Thymus (tissue), 11 donors: ENCODE measurements at regions not wholly inside any gene's neighbourhood (a gene's known extent, or its start where the extent isn't known, plus 50 kb on each side); places are given as distances from the start of the nearest gene placed in this dataset.
"Not testable (repeated sequence)": the region's sequence is repeated elsewhere in the genome, so short reads cannot be mapped to it uniquely, and the experiment has no call there.

Source experiments
- DNase-seq, 9 donors: peaks; one replicate each; pipeline ENCODE4 v3.0.0-alpha.2; 2013; ENCODE audit warnings: low spot score in 9 of 9, low read depth in 6 of 9, missing footprints in 1 of 9
- H3K27ac ChIP-seq, 2 donors: one replicate each; pipeline ENCODE4 v1.5.1; 2013; ENCODE audit warnings: control low read depth in 1 of 2, low read depth in 1 of 2, low read length in 1 of 2, mild to moderate bottlenecking in 1 of 2, moderate library complexity in 1 of 2
- H3K27me3 ChIP-seq, 2 donors: one replicate each; pipeline ENCODE4 v1.5.1; 2013; ENCODE audit warnings: low read length in 1 of 2; ENCODE audit not compliant: control insufficient read depth in 2 of 2, insufficient read depth in 1 of 2
- H3K36me3 ChIP-seq, 2 donors: one replicate each; pipeline ENCODE4 v1.5.1; 2013; ENCODE audit warnings: low read length in 1 of 2, mild to moderate bottlenecking in 1 of 2, moderate library complexity in 1 of 2; ENCODE audit not compliant: control insufficient read depth in 2 of 2, insufficient read depth in 2 of 2
- H3K4me1 ChIP-seq, 2 donors: one replicate each; pipeline ENCODE4 v1.5.1; 2013; ENCODE audit warnings: low read length in 2 of 2; ENCODE audit not compliant: control insufficient read depth in 2 of 2, insufficient read depth in 2 of 2
- H3K4me3 ChIP-seq, 2 donors: one replicate each; pipeline ENCODE4 v1.5.1; 2013; ENCODE audit warnings: low read length in 2 of 2, control low read depth in 1 of 2, mild to moderate bottlenecking in 1 of 2
- H3K9me3 ChIP-seq, 2 donors: one replicate each; pipeline ENCODE4 v1.5.1; 2013; ENCODE audit warnings: low read length in 1 of 2, mild to moderate bottlenecking in 1 of 2; ENCODE audit not compliant: control insufficient read depth in 2 of 2, insufficient read depth in 1 of 2
- WGBS: extraction: QIAGEN DNeasy Blood & Tissue Kit; methylation state at CpG from one replicate; pipeline ENCODE4 v1.1.7; 2013; 5-methylcytosine and 5-hydroxymethylcytosine counted together
- donor health status: healthy.

- no peak overlapping the region for H3K4me3 ChIP-seq
- over 99% methylated on average over 3 of the region's 3 CpGs for WGBS
- H3K4me1 ChIP-seq = peaks cover 9 to 14% of the 10 kb centered on the region in 2 donors
- no peaks in the 10 kb centered on the region for H3K27me3 ChIP-seq
- no peaks in the 10 kb centered on the region for H3K36me3 ChIP-seq
- no peak overlapping the region for H3K27ac ChIP-seq
- no peaks in the 10 kb centered on the region for H3K9me3 ChIP-seq
- DNase-seq = no peak
Observed at GRCh38 chr17:31609331-31609730, 217.9 kb downstream of the RAB11FIP4 start.

- H3K4me3 ChIP-seq = no peak overlapping the region
- DNase-seq = no peak
- no peak overlapping the region for H3K27ac ChIP-seq
- no peaks in the 10 kb centered on the region for H3K36me3 ChIP-seq
- peaks cover 9 to 14% of the 10 kb centered on the region in 2 donors for H3K4me1 ChIP-seq
- H3K9me3 ChIP-seq = no peaks in the 10 kb centered on the region
- WGBS = 96% methylated on average over 3 of the region's 3 CpGs
- H3K27me3 ChIP-seq = no peaks in the 10 kb centered on the region
Observed at GRCh38 chr17:31608659-31609254, 217.3 kb downstream of the RAB11FIP4 start.

GRCh38 chr17:31605761-31606160, 214.3 kb downstream of the RAB11FIP4 start:
- H3K27ac ChIP-seq = no peak overlapping the region
- H3K36me3 ChIP-seq = no peaks in the 10 kb centered on the region
- WGBS = 92% methylated on average over 1 of the region's 1 CpG
- H3K4me1 ChIP-seq = peaks cover 9 to 14% of the 10 kb centered on the region in 2 donors
- no peak overlapping the region for H3K4me3 ChIP-seq
- no peaks in the 10 kb centered on the region for H3K9me3 ChIP-seq
- DNase-seq = no peak
- no peaks in the 10 kb centered on the region for H3K27me3 ChIP-seq

GRCh38 chr17:31604936-31605335, 213.5 kb downstream of the RAB11FIP4 start:
- Histone ChIP-seq H3K36me3 (no peaks in the 10 kb centered on the region), H3K27me3 (no peaks in the 10 kb centered on the region), H3K9me3 (no peaks in the 10 kb centered on the region), H3K4me1 (peaks cover 7% of the 10 kb centered on the region in 2 donors), H3K27ac (no peak overlapping the region), H3K4me3 (no peak overlapping the region)
- no peak for DNase-seq
- WGBS = 96% methylated on average over 5 of the region's 5 CpGs

- H3K9me3 ChIP-seq, H3K36me3 ChIP-seq, H3K27ac ChIP-seq, H3K27me3 ChIP-seq, H3K4me1 ChIP-seq, DNase-seq, H3K4me3 ChIP-seq: not testable (repeated sequence)
- whole genome bisulfite sequencing = 89% methylated on average over 9 of the region's 9 CpGs
Observed at GRCh38 chr17:31600144-31600543, 208.7 kb downstream of the RAB11FIP4 start.

GRCh38 chr17:31598921-31599571, 207.6 kb downstream of the RAB11FIP4 start:
- Histone ChIP-seq H3K36me3 (no peaks in the 10 kb centered on the region), H3K27me3 (no peaks in the 10 kb centered on the region), H3K4me3 (no peak overlapping the region), H3K9me3 (no peaks in the 10 kb centered on the region), H3K27ac (no peak overlapping the region), H3K4me1 (no peaks in the 10 kb centered on the region)
- DNase-seq = no peak
- 92% methylated on average over 11 of the region's 11 CpGs for WGBS

GRCh38 chr17:31598399-31598782, 206.9 kb downstream of the RAB11FIP4 start:
- no peak for DNase-seq
- H3K27me3 ChIP-seq = no peaks in the 10 kb centered on the region
- H3K27ac ChIP-seq = no peak overlapping the region
- H3K9me3 ChIP-seq = no peaks in the 10 kb centered on the region
- H3K4me3 ChIP-seq = no peak overlapping the region
- WGBS = 70% methylated on average over 4 of the region's 4 CpGs
- no peaks in the 10 kb centered on the region for H3K4me1 ChIP-seq
- H3K36me3 ChIP-seq = no peaks in the 10 kb centered on the region

- no peak overlapping the region for H3K27ac ChIP-seq
- H3K4me3 ChIP-seq = no peak overlapping the region
- DNase-seq = no peak
- H3K36me3 ChIP-seq = no peaks in the 10 kb centered on the region
- WGBS = 97% methylated on average over 10 of the region's 10 CpGs
- no peaks in the 10 kb centered on the region for H3K9me3 ChIP-seq
- no peaks in the 10 kb centered on the region for H3K27me3 ChIP-seq
- no peaks in the 10 kb centered on the region for H3K4me1 ChIP-seq
Observed at GRCh38 chr17:31597646-31598398, 206.3 kb downstream of the RAB11FIP4 start.
